ENCODE measurements at regions not wholly inside any gene's neighbourhood (a gene's known extent, or its start where the extent isn't known, plus 50 kb on each side); places are given as distances from the start of the nearest gene placed in this dataset.

GRCh38 chr2:144230448-144231085, 289.4 kb downstream of the ZEB2 start:
- DNase-seq (ENCODE audit: low read depth): peak; percentile 26
- TF ChIP-seq CTCF (IDR thresholded peaks at IDR 0.05; ENCODE audit: low read length, missing control alignments): no peak
- H3K4me3 ChIP-seq (replicated peaks; ENCODE audit: low read depth, low read length): no peak overlapping the region

DNA sequence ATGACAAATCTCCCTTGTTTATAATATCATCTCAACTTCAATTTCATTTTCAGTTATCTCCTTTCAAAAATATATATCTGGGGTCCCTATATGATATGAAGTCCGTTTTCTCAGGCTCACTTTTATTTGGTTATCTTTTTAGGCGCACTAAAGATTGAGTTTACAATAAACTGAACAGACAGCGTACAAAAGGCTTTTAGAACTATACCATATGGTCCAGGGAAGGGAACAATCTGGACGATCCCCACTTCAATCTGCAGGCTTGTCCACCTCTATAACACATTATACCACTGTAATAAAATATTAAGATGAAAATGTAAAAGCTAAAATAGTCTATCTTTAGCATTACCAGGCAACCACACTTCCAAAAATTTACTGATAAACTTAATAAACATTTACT, 289.9 kb downstream of the ZEB2 start:
- no peak for TF ChIP-seq CTCF (IDR thresholded peaks at IDR 0.05; ENCODE audit: low read length, missing control alignments)
- no peak overlapping the region for H3K4me3 ChIP-seq (replicated peaks; ENCODE audit: low read depth, low read length)
- DNase-seq (ENCODE audit: low read depth): no peak

DNA sequence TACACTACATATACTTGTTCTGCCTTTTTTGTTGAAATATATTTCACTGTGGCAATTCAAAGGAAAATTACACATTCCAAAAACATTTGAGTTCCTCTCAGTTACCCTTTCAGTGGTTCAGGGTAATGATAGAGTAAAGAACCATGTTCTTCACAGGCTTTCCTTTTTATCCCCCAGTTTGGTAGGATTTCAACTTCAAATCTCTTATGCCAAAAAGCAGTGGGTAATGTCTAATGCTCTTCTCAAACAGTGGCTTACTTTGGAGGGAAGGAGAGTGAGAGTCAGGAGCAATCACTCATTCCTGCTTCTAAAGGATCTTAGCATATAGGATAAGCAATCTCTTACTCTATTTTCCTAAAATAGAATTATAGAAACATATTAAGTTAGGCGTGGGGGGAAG, 290.6 kb downstream of the ZEB2 start:
- DNase-seq (ENCODE audit: low read depth): no peak
- no peak overlapping the region for H3K4me3 ChIP-seq (replicated peaks; ENCODE audit: low read depth, low read length)
- no peak for TF ChIP-seq CTCF (IDR thresholded peaks at IDR 0.05; ENCODE audit: low read length, missing control alignments)

DNA sequence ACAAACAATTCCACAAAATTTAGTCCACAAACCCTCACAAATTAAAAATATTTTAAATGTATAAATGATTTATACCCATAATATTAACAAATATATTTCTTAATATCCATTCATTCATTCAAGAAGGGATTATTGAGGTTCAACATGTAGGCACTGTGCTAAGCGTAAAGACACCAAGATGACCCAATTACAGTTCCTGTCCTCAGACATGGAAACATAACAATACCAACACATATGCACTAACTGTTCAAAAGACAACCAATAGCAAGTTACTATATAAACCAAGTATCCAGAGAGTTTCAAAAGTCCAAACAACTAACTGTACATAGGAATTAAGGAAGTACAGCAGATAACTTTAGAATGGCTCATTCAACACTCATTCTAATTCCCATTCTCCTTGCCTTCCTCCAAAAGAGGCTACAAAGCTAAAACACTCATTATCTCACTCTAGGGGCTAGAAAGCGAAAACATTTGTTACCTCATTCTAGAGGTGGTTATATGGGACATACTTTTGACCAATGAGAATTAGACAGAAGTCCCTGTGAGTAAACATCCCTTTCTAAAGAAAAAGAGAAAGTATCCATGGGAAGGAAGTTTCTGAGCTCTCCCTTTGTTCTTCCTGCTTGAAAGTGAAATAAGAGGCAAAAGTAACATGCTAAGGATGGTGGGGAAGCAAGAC, 292.4 kb downstream of the ZEB2 start:
- DNase-seq (ENCODE audit: low read depth): no peak
- TF ChIP-seq CTCF (IDR thresholded peaks at IDR 0.05; ENCODE audit: low read length, missing control alignments): no peak
- no peak overlapping the region for H3K4me3 ChIP-seq (replicated peaks; ENCODE audit: low read depth, low read length)

- DNase-seq (ENCODE audit: low read depth): no peak
- no peak overlapping the region for H3K4me3 ChIP-seq (replicated peaks; ENCODE audit: low read depth, low read length)
- TF ChIP-seq CTCF (IDR thresholded peaks at IDR 0.05; ENCODE audit: low read length, missing control alignments): no peak
Observed at GRCh38 chr2:144225076-144225475, 294.8 kb downstream of the ZEB2 start.

DNA sequence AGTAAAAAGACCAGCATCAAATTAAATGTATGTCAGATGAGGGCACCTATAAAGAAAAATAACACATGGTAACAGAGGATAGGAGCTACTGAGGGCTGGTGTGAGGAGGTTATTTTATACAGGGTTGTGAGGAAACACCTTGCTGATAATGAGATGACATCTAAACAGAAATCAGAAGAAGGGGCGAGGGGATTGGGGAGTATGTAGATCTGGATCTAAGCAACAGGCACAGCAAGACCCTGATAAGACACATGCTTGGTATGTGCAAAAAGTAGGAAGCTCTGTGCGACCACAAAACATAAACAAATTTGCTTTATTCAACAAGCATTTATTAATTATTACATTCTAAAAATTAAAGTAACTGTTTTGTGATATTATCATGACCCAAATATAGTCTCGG, 295.4 kb downstream of the ZEB2 start:
- no peak for TF ChIP-seq CTCF (IDR thresholded peaks at IDR 0.05; ENCODE audit: low read length, missing control alignments)
- no peak for DNase-seq (ENCODE audit: low read depth)
- H3K4me3 ChIP-seq (replicated peaks; ENCODE audit: low read depth, low read length): no peak overlapping the region

- DNase-seq (ENCODE audit: low read depth): no peak
- H3K4me3 ChIP-seq (replicated peaks; ENCODE audit: low read depth, low read length): no peak overlapping the region
- no peak for TF ChIP-seq CTCF (IDR thresholded peaks at IDR 0.05; ENCODE audit: low read length, missing control alignments)
Observed at GRCh38 chr2:144219979-144220378, 299.9 kb downstream of the ZEB2 start.

Measured in fibroblast of pulmonary artery (primary cell).